GM12878 (cell line): ENCODE measurements at regions not wholly inside any gene's neighbourhood (a gene's known extent, or its start where the extent isn't known, plus 50 kb on each side); places are given as distances from the start of the nearest gene placed in this dataset.

Experiments
- ATAC-seq: fragments of 200-7000 bp; cut with Tn5 transposase; 3 replicates; pipeline ENCODE4 v1.9.1; 2020; ENCODE audit warnings: mild to moderate bottlenecking, moderate library complexity
- BruUV-seq: library from RNA; stranded (reverse); fragments of 400-500 nt; replicated peaks from 2 replicates; lab custom pipeline; 2021; lab: Mats Ljungman, UMichigan
- CTCF ChIA-PET: fragments of 300-600 bp; sonication (Branson Sonifier 250); formaldehyde crosslinking; extraction: SDS; loops from one replicate; lab custom pipeline; 2021; ENCODE audit warnings: inconsistent platforms; lab: Yijun Ruan, JAX
- POLR2A ChIA-PET: fragments of 350-600 bp; formaldehyde crosslinking; extraction: SDS; loops from one replicate; lab custom pipeline; 2021; ENCODE audit warnings: inconsistent platforms; lab: Charles Lee
- RAD21 ChIA-PET: fragments of 300-600 bp; sonication (Branson Sonifier 250); formaldehyde crosslinking; loops from one replicate; lab custom pipeline; 2023; ENCODE audit warnings: antibody characterized with exemption; ENCODE audit not compliant: unreplicated experiment; lab: Charles Lee
- SMC1A ChIA-PET: fragments of 300-600 bp; sonication (Branson Sonifier 250); formaldehyde crosslinking; loops from one replicate; lab custom pipeline; 2023; ENCODE audit not compliant: unreplicated experiment, uncharacterized antibody; lab: Charles Lee
- DNase-seq: peaks from one replicate; pipeline ENCODE4 v3.0.0-alpha.2; 2011; ENCODE audit warnings: low read depth, low spot score
- FAIRE-seq: peaks from 3 replicates; lab custom pipeline; 2011; peaks lifted over from hg19 to GRCh38; lab: Jason Lieb, UNC
- H2AFZ ChIP-seq: 2 replicates; pipeline ENCODE4 v1.6.0; 2011; ENCODE audit warnings: low read depth, low read length, control low read depth; ENCODE audit not compliant: control insufficient read depth
- H3K27ac ChIP-seq: 2 replicates; pipeline ENCODE4 v1.5.1; 2011; ENCODE audit warnings: control low read depth; ENCODE audit not compliant: control insufficient read depth, insufficient read depth
- H3K27me3 ChIP-seq, 2 experiments: replicated peaks in 1 of 2; 2 replicates each; pipeline versions ENCODE4 v1.6.0 to v1.6.1; 2011; ENCODE audit warnings: low read length in 1 of 2; ENCODE audit not compliant: control insufficient read depth in 2 of 2, insufficient read depth in 2 of 2
- H3K36me3 ChIP-seq, 2 experiments: 2 replicates each; pipeline ENCODE4 v1.5.1; 2011; ENCODE audit warnings: low read length in 1 of 2; ENCODE audit not compliant: control insufficient read depth in 2 of 2, insufficient read depth in 2 of 2
- H3K4me1 ChIP-seq: 2 replicates; pipeline ENCODE4 v1.6.1; 2011; ENCODE audit warnings: mild to moderate bottlenecking, low read length, moderate library complexity, mixed read lengths; ENCODE audit not compliant: control insufficient read depth, insufficient read depth
- H3K4me2 ChIP-seq: 2 replicates; pipeline ENCODE4 v1.6.0; 2011; ENCODE audit warnings: control low read depth; ENCODE audit not compliant: control insufficient read depth, insufficient read depth
- H3K4me3 ChIP-seq: fragments of 200-600 bp; sonication (generic); 2 replicates; pipeline ENCODE4 v1.5.1; 2016
- H3K79me2 ChIP-seq: 2 replicates; pipeline ENCODE4 v1.6.0; 2011; ENCODE audit warnings: low read length; ENCODE audit not compliant: control insufficient read depth, insufficient read depth
- H3K9ac ChIP-seq: 2 replicates; pipeline ENCODE4 v1.8.0; 2011; ENCODE audit warnings: low read length, control low read depth, mixed read lengths; ENCODE audit not compliant: control insufficient read depth, insufficient read depth
- H3K9me3 ChIP-seq: replicated peaks from 3 replicates; pipeline ENCODE4 v1.5.1; 2011; ENCODE audit warnings: mild to moderate bottlenecking, low read length; ENCODE audit not compliant: control insufficient read depth, insufficient read depth
- H4K20me1 ChIP-seq: 2 replicates; pipeline ENCODE4 v1.6.0; 2011; ENCODE audit not compliant: control insufficient read depth, insufficient read depth
- BMI1 ChIP-seq: fragments of 450-650 bp; IDR thresholded peaks from 2 replicates; pipeline ENCODE4 v1.6.1; 2016; ENCODE audit warnings: mild to moderate bottlenecking, moderate library complexity, borderline replicate concordance
- CEBPB ChIP-seq, 2 experiments: fragments of 150-350 bp in 1 of 2; IDR thresholded peaks; 2 replicates each; pipeline ENCODE4 v1.6.1; 2012 to 2014; ENCODE audit warnings: low read depth in 2 of 2, low read length in 2 of 2, borderline replicate concordance in 1 of 2, inconsistent platforms in 1 of 2
- EED ChIP-seq: sonication (generic); IDR thresholded peaks from 2 replicates; pipeline ENCODE4 v1.6.1; 2016; ENCODE audit warnings: antibody characterized with exemption, low read depth
- NFIC ChIP-seq: IDR thresholded peaks from 2 replicates; pipeline ENCODE4 v1.6.1; 2012; ENCODE audit warnings: low read depth, mild to moderate bottlenecking, inconsistent platforms, low read length, moderate library complexity
- NR2F1 ChIP-seq: fragments of 450-650 bp; conservative IDR thresholded peaks from 2 replicates; pipeline ENCODE4 v1.6.1; 2017; ENCODE audit warnings: mild to moderate bottlenecking
- RELA ChIP-seq: fragments of 450-650 bp; IDR thresholded peaks from 2 replicates; pipeline ENCODE4 v1.8.0; 2014; ENCODE audit warnings: borderline replicate concordance; ENCODE audit not compliant: partially characterized antibody
- SIX5 ChIP-seq: IDR thresholded peaks from 2 replicates; pipeline ENCODE4 v1.6.1; 2011; ENCODE audit warnings: mild to moderate bottlenecking, low read depth, low read length, moderate library complexity; ENCODE audit not compliant: severe bottlenecking
- SREBF1 ChIP-seq: IDR thresholded peaks from 2 replicates; pipeline ENCODE4 v1.6.1; 2012; ENCODE audit warnings: mild to moderate bottlenecking, low read length
- STAT1 ChIP-seq: fragments of 450-650 bp; conservative IDR thresholded peaks from 2 replicates; pipeline ENCODE4 v1.6.1; 2014; ENCODE audit warnings: antibody characterized with exemption, mild to moderate bottlenecking
- SUPT20H ChIP-seq: IDR thresholded peaks from 2 replicates; pipeline ENCODE4 v1.6.1; 2011; ENCODE audit warnings: low read depth, mild to moderate bottlenecking, low read length, moderate library complexity, borderline replicate concordance; ENCODE audit not compliant: control insufficient read depth
- WRNIP1 ChIP-seq: IDR thresholded peaks from 2 replicates; pipeline ENCODE4 v1.6.1; 2011; ENCODE audit warnings: low read depth, low read length, improper control_type of control experiment, borderline replicate concordance
- ZNF217 ChIP-seq: fragments of 450-650 bp; IDR thresholded peaks from 2 replicates; pipeline ENCODE4 v1.6.1; 2017; ENCODE audit warnings: antibody characterized with exemption, mild to moderate bottlenecking
- ZNF384 ChIP-seq: IDR thresholded peaks from 2 replicates; pipeline ENCODE4 v1.6.1; 2012; ENCODE audit warnings: low read depth, mild to moderate bottlenecking, low read length, improper control_type of control experiment, borderline replicate concordance
- WGBS: methylation state at CpG from one replicate; pipeline ENCODE4 v1.1.6; 2016; ENCODE audit warnings: low lambda C conversion rate; ENCODE audit not compliant: insufficient replicate concordance, insufficient coverage; ENCODE audit errors: missing lambda C conversion rate; 5-methylcytosine and 5-hydroxymethylcytosine counted together
- in situ Hi-C: fragments of 300-500 bp; cut with MboI; formaldehyde crosslinking; loops from 9 replicates; pipeline ENCODE4 v1.14.3; 2018; ENCODE audit warnings: mixed read lengths
- intact Hi-C: fragments of 100-400 bp; cut with micrococcal nuclease; formaldehyde crosslinking; loops from one replicate; pipeline ENCODE4 v1.14.2; 2022; ENCODE audit not compliant: unreplicated experiment
- TF ChIP-seq, protein P1 (sequence below): fragments of 450-650 bp; IDR thresholded peaks from 2 replicates; pipeline ENCODE4 v1.6.1; 2017; ENCODE audit warnings: mild to moderate bottlenecking, moderate library complexity
- TF ChIP-seq, protein P2 (sequence below): fragments of 450-650 bp; IDR thresholded peaks from 2 replicates; pipeline ENCODE4 v1.6.1; 2016; ENCODE audit warnings: mild to moderate bottlenecking

DNA sequence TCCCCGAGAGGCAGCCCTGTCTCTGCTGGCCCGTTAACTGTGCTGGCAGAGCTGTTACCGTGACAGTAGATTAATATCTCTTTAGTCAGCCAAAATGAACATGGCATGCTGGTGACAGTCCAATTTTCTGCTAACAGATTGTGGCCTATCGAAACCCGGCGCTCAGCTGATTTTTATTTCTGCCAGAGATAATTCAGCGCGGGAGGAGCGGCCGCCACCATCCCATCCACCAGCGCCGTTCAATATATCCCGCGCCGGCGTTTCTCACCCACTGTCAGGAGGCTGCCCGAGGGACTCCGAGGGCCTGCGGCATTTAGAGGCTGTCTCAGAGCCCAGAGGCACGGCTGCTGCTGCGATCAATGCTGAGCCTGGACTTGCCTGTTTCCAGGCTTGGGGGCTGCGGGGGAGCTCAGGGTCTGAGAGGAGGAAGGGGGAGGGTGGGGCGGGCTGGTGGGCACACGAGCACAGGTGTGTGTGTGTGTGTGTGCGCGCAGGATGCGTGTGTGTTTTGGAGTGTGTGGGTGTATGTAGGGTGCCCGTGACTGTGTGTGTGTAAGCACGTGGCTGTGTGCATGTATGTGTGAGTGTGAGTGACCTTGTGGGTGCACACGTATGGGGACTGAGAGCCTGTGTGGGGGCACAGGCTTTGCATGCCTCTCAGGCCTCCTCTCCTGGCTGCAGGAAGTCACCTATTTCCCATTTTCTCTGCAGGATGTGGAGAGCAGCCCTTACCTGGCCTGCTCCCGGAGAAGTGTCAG is 109.7 kb upstream of the ACTRT2 start (continued):
- TF ChIP-seq STAT1 (no peak), NFIC (no peak)

DNA sequence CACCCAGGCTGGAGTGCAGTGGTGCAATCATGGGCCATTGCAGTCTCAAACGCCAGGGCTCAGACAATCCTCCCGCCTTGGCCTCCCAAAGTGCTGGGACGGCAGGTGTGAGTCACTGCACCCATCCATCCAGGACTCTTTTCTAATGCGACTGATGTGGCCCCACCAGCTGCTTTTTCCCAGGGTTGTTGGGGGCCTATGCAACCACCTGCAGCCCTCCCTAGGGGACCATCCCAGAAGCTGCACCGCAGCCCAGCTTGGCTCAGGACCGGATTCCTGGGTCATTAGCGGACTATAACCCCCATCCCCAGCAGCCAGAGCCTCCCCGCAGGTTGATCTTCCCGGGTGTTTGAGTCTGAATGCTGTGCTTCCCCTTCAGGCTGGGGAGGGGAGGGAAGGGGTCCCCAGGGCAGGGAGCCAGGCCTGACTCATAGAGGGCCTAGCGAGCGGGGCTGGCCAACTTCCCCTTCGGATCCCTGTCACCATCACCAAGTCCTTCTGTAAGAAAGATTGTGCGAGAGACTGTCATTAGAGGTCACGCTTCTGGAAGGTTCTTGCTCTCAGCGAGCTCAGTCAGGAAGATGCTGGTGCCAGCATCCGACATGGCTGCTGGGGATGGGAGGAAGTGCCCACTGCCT is 108.7 kb upstream of the ACTRT2 start:
- intact Hi-C loops, result no loop called here
- Histone ChIP-seq H4K20me1 (no peaks in the 10 kb centered on the region), H3K79me2 (no peaks in the 10 kb centered on the region)
- DNase-seq (no peak), ATAC-seq (no peak)
- POLR2A ChIA-PET, result no interaction called here
- TF ChIP-seq ZNF217, result no peak
- no peak for TF ChIP-seq ZNF384
- TF ChIP-seq, protein P1, sequence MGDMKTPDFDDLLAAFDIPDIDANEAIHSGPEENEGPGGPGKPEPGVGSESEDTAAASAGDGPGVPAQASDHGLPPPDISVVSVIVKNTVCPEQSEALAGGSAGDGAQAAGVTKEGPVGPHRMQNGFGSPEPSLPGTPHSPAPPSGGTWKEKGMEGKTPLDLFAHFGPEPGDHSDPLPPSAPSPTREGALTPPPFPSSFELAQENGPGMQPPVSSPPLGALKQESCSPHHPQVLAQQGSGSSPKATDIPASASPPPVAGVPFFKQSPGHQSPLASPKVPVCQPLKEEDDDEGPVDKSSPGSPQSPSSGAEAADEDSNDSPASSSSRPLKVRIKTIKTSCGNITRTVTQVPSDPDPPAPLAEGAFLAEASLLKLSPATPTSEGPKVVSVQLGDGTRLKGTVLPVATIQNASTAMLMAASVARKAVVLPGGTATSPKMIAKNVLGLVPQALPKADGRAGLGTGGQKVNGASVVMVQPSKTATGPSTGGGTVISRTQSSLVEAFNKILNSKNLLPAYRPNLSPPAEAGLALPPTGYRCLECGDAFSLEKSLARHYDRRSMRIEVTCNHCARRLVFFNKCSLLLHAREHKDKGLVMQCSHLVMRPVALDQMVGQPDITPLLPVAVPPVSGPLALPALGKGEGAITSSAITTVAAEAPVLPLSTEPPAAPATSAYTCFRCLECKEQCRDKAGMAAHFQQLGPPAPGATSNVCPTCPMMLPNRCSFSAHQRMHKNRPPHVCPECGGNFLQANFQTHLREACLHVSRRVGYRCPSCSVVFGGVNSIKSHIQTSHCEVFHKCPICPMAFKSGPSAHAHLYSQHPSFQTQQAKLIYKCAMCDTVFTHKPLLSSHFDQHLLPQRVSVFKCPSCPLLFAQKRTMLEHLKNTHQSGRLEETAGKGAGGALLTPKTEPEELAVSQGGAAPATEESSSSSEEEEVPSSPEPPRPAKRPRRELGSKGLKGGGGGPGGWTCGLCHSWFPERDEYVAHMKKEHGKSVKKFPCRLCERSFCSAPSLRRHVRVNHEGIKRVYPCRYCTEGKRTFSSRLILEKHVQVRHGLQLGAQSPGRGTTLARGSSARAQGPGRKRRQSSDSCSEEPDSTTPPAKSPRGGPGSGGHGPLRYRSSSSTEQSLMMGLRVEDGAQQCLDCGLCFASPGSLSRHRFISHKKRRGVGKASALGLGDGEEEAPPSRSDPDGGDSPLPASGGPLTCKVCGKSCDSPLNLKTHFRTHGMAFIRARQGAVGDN, result no peak
- TF ChIP-seq CEBPB (IDR thresholded peaks at IDR 0.05; ENCODE audit: borderline replicate concordance in 1 of 2, low read depth in 2 of 2, low read length in 2 of 2), result no peak
- no peak for TF ChIP-seq SUPT20H
- no peak for TF ChIP-seq EED
- TF ChIP-seq BMI1, result no peak
- no peak for TF ChIP-seq RELA
- TF ChIP-seq, protein P2, sequence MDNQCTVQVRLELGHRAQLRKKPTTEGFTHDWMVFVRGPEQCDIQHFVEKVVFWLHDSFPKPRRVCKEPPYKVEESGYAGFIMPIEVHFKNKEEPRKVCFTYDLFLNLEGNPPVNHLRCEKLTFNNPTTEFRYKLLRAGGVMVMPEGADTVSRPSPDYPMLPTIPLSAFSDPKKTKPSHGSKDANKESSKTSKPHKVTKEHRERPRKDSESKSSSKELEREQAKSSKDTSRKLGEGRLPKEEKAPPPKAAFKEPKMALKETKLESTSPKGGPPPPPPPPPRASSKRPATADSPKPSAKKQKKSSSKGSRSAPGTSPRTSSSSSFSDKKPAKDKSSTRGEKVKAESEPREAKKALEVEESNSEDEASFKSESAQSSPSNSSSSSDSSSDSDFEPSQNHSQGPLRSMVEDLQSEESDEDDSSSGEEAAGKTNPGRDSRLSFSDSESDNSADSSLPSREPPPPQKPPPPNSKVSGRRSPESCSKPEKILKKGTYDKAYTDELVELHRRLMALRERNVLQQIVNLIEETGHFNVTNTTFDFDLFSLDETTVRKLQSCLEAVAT, result no peak
- no peak for TF ChIP-seq SREBF1
- TF ChIP-seq WRNIP1, result no peak
- no peak for TF ChIP-seq NR2F1
- no peak for TF ChIP-seq SIX5
- TF ChIP-seq, all 136 proteins: peak for 0
- no peak overlapping the region for H3K27ac ChIP-seq
- ChIA-PET CTCF (no interaction called here), RAD21 (no interaction called here), SMC1A (no interaction called here)
- H3K36me3 ChIP-seq, result no peaks in the 10 kb centered on the region
- H3K4me1 ChIP-seq, result no peaks in the 10 kb centered on the region
- no peaks in the 10 kb centered on the region; the same call in 2 of the 3 replicates for H3K9me3 ChIP-seq
- FAIRE-seq, result no peak
- 40% methylated on average over 16 of the region's 16 CpGs for WGBS
- BruUV-seq, result no TSS peak
- no peak overlapping the region for H2AFZ ChIP-seq
- in situ Hi-C loops, result no loop called here
- no peaks in the 10 kb centered on the region for H3K27me3 ChIP-seq
- H3K4me2 ChIP-seq, result no peak overlapping the region
- H3K9ac ChIP-seq, result no peak overlapping the region
- no peak overlapping the region for H3K4me3 ChIP-seq
